Adrenal gland (tissue), 5 donors: ENCODE measurements at regions not wholly inside any gene's neighbourhood (a gene's known extent, or its start where the extent isn't known, plus 50 kb on each side); places are given as distances from the start of the nearest gene placed in this dataset.

ENCODE experiments used
- POLR2A ChIP-seq, 2 donors: fragments of 450-650 bp; IDR thresholded peaks; one replicate each; pipeline ENCODE4 v1.6.1; 2017; ENCODE audit warnings: antibody characterized with exemption in 2 of 2, mild to moderate bottlenecking in 2 of 2, moderate library complexity in 1 of 2
- TF ChIP-seq, protein P1 (sequence below), 6 experiments: fragments of 450-650 bp in 4 of 6; fragments of 200-600 bp in 2 of 6; sonication (generic) in 1 of 6; IDR thresholded peaks; 1 replicate in 5 of 6; 2 replicates in 1 of 6; pipeline versions ENCODE4 v1.5.1 to v1.8.0; 2016 to 2021; ENCODE audit warnings: antibody characterized with exemption in 6 of 6, mild to moderate bottlenecking in 2 of 6, moderate library complexity in 1 of 6
- donor health status: DM: no; HTN: no; CAD: no.

DNA sequence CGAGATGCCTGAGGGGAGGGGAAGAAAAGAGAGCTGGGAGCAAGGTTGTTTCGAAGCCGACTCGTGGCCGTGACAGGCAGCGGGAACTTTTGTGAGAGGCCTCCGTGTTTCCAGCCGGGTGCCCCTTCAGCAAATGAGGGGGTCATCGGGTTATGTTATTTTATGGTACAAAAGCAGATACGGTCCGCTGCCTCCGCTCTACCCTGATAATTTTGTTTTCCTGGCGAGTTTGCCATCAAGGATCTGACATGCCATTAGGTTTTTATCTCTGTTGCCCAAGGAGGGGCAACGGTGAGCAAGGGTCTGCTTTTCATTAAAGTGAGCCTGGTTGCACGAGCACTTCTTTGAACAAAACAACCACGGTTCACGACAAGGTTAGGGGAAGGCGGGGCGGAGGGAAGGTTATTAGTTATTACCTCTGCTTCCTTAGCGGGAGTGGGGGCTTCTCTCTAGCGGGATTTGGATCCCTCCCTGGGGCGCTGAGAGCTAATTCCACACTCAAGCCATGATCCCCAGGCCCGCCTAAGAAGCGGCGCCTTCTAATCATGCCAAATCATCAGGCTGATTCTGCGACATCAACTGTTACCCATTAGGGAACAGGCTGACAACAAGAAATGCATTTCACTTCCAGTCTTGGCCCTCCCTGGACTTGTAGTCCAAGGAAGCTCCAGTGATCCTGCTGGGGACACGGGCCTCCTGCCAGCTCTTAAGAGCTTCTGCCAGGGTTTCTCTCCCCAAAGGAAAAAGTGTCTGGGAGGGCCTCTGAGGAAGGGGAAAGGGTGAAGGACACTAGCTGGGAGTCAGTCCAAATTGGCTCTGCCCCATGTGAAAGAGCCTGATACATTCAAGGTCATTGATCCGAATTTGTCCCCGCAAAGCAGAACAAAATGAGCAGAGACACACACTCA is 617.7 kb downstream of the MID1IP1 start:
- TF ChIP-seq, protein P1, sequence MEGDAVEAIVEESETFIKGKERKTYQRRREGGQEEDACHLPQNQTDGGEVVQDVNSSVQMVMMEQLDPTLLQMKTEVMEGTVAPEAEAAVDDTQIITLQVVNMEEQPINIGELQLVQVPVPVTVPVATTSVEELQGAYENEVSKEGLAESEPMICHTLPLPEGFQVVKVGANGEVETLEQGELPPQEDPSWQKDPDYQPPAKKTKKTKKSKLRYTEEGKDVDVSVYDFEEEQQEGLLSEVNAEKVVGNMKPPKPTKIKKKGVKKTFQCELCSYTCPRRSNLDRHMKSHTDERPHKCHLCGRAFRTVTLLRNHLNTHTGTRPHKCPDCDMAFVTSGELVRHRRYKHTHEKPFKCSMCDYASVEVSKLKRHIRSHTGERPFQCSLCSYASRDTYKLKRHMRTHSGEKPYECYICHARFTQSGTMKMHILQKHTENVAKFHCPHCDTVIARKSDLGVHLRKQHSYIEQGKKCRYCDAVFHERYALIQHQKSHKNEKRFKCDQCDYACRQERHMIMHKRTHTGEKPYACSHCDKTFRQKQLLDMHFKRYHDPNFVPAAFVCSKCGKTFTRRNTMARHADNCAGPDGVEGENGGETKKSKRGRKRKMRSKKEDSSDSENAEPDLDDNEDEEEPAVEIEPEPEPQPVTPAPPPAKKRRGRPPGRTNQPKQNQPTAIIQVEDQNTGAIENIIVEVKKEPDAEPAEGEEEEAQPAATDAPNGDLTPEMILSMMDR (IDR thresholded peaks at IDR 0.05) = no peak
- no peak for TF ChIP-seq POLR2A (IDR thresholded peaks at IDR 0.05)
